DMS114 treated with DMSO at 0.1 percent for 48 hours (cell line): ENCODE measurements at regions not wholly inside any gene's neighbourhood (a gene's known extent, or its start where the extent isn't known, plus 50 kb on each side); places are given as distances from the start of the nearest gene placed in this dataset.

Experiments
- DNase-seq: peaks from one replicate; lab custom pipeline; 2025; ENCODE audit not compliant: unreplicated experiment; lab: John Stamatoyannopoulos, UW

- no peak for DNase-seq
Observed at GRCh38 chr2:49515996-49516782, 361.9 kb upstream of the FSHR start.

GRCh38 chr2:49514201-49514600, 359.9 kb upstream of the FSHR start:
- DNase-seq, result no peak

- no peak for DNase-seq
Observed at GRCh38 chr2:49490710-49491109, 336.4 kb upstream of the FSHR start.

GRCh38 chr2:49487139-49487538, 332.8 kb upstream of the FSHR start:
- no peak for DNase-seq

GRCh38 chr2:49480520-49480919, 326.2 kb upstream of the FSHR start:
- DNase-seq, result no peak

- DNase-seq, result no peak
Observed at GRCh38 chr2:49465157-49465831, 311.0 kb upstream of the FSHR start.

DNA sequence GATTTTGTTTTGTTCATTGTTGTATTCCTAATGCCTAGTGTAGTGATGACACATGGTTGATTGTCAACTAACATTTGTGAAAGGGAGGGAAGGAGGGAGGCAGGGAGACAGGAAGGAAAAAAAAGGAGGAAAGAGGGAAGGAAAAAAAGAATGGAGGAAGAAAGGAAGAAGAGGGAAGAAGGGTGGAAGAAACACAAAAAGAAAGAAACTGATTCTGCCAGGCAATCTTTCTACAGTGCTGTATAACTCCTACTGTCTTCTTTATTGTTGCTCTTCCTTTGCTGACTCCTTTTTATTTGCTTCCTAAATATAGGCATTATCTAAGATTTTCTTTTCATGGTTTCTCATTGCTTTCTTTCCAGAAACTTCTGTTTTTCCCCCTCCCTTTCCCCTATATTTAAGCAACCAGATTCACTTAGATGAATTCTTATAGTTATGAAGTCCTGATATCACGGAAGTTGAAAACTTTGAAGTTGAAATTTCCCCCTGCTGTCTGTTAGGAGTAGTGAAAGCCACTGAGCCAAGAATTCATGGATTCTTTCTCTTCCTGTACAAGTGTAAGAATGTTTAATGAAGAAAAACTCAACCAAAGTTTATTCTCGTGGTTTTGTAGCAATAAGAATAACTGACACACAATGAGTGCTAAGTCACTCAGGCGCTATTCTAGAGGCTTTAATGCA, 305.1 kb upstream of the FSHR start:
- DNase-seq, result no peak

DNA sequence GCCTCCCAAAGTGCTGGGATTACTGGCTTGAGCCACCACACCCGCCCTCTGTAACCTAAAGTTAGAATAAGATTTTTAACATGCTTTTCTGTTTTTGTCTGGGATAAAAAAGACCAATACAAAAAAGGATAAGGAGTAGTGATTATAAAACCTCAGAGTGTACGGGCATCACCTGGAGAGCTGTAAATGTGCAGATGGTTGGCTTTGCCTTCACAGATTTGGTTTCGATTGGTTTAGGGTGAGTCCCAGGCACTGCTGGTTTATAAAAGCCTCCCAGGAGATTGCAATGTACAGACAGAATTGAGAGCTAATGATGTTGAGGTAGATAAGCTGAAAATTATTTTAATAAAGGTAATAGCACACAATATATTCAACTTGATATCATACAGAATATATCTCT, 289.7 kb upstream of the FSHR start:
- no peak for DNase-seq

DNA sequence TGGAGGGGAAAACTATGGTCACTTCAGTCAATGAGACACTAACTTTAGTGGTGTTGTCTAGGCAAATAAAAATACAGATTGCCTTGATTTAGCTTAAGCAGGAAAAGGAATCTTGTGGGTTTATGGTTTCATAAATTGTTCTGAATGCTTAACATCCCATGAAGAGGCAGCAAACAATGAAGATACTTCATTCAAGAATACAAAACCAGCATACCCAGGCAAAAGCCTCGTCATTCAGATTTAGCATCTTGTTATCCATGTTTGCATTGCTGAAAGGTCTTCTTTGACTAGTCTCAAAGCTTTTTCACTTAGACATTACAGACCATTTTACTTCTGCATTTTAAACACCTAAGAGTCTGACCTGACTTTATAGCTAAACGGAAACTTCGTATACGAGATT, 272.7 kb upstream of the FSHR start:
- DNase-seq, result no peak

DNA sequence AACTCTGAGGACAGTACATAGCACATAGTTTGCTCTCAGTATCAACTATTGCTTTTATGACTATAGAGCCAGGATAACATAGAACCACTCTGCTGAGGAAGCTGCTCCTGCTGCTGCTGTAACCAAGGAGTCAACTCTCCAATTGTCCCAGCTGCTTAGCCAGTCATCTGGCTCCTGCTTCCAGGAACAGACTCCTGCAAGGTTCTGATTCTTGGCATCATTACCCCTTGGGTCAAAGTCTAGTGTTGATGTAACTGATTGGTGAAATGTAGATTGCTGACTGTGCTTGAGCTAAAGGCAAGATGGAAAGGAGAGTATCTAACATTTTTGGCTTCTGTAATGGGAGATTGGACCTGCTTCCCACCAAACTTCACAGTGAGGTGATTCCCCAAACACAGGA, 261.9 kb upstream of the FSHR start:
- no peak for DNase-seq

DNA sequence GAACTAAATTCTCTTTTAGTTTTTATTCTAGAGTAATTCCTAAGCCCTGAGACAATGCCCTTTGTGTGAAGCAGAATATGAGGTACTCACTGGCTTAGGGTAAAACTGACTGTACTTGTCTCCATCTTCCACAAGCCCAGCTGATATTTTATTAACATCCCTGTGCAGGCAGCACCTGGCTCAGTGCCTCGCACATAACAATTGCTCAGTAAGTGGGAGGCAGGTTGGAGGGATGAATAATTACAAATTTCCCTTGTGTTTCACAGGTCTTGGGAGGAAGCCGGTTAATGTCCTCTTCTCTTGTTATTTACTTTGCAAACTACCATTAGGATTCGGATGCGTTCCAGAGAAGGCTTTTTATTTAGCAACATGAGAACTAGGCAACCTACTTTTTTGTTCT, 249.8 kb upstream of the FSHR start:
- no peak for DNase-seq

DNA sequence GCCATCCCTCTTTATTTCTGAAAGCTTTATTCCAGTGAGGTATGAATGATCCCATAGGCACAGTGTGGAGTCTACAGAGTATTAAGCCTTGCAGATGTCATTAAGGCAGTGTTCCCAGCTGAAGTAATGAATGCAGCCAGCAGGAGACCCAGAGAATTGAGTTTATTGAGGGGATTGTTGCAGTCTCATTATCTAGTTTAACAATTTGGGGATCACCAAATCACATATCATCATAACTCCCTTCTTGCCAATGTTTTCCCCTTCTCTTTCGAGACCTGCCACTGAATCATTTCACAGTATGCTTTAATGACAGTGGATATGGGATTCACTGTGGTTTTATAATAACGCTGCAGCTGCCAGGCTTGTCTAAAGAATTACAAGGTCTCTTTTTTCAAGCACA, 249.3 kb upstream of the FSHR start:
- no peak for DNase-seq

DNA sequence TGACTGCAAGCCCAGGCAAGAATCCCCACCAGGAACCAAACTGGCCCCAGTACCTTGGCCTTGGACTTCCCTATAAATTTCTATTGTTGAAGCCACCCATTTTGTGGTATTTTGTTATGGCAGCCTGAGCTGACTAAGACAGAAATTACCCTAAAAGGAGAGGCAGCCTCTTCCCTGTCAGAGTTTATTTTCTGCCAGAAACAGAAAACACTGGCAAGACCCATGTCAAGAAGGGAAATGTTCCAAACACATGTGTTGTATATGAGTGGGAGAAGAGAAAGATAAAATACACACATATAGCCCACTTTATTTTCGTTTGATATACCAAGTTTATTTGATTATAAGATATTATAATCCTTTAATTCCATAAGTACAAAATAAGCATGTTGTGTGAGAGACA, 225.1 kb upstream of the FSHR start:
- no peak for DNase-seq

GRCh38 chr2:49371128-49371701, 216.9 kb upstream of the FSHR start:
- no peak for DNase-seq

GRCh38 chr2:49369650-49370049, 215.3 kb upstream of the FSHR start:
- DNase-seq, result no peak

GRCh38 chr2:49369101-49369500, 214.8 kb upstream of the FSHR start:
- DNase-seq, result no peak

- DNase-seq, result no peak
Observed at GRCh38 chr2:49367003-49367402, 212.7 kb upstream of the FSHR start.

DNA sequence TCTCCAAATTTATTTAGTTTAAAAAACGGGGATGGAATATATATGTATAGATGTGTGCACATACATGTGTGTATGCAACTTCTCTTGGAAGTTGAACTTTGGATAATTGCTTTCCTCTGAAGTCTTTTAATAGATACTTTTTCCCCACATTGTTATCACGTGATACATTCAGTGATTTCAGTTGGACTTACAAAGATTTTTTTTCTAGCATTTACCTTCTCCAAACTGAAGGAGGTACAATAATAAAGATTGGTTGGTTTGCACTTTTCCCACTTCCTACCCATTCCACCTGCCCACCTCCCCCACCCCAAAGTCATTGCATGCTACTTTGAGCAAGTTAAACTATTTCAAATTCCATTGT, 206.1 kb upstream of the FSHR start:
- no peak for DNase-seq

GRCh38 chr2:49359721-49360406, 205.5 kb upstream of the FSHR start:
- no peak for DNase-seq

DNA sequence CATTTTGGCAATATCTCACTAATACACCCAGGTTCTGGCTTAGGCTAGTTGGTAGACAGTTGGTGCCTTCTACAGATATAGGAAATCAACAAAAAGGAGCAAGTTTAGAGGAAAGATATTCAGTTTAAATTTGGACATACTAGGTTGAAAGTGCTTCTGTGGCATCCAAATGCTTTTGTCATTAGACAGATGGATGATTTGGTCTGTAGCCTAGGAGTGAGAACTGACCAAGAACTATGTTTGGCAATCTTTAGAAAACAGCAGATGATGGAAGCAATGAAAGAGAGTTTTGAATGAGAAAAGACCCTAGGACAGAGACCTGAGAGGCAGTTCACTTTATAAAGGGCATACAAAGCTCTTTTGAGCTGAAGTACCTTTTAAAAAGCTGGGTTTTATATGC, 201.3 kb upstream of the FSHR start:
- no peak for DNase-seq

- DNase-seq, result no peak
Observed at GRCh38 chr2:49351560-49351959, 197.2 kb upstream of the FSHR start.
